ENCODE measurements at regions not wholly inside any gene's neighbourhood (a gene's known extent, or its start where the extent isn't known, plus 50 kb on each side); places are given as distances from the start of the nearest gene placed in this dataset.

- DNase-seq (ENCODE audit: low spot score): no peak
Observed at GRCh38 chr2:150047620-150048222, 439.7 kb downstream of the RND3 start.

DNA sequence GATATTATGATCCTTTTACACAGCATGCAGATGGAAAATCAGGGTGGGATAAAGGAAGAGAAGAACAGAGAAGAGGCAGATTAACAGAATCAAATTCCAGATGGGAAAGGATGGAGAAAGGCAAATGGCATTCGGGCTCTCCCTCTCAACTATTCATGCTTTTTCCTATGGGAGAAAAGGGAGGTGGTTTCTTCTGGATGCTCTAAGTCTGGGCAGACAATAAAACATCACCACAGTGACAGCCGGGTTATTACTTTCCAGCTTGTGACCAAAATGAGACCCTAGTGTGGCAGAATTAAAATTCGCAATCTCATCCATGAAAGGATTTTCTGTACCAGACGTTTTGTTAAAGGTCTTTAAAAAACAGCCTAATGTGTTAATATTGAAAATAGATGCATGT, 440.7 kb downstream of the RND3 start:
- no peak for DNase-seq (ENCODE audit: low spot score)

DNA sequence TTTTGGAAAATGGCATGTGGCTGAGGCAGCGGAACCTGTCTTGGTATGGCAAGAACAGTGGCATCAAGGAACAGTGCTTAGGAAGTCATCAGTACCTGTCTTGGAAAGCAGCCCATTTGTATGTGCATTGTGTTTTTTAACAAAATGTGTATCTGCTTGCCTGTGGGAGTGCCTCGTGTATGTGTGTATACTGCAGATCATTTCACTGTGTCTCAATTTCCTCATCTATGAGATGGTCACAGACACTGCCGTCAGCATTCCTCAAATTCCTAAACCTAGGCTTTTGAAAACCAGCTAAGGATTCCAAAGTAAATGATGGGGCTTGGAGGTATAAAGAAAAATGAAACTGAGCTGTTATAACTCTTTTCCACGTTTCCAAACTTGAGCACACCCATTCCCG, 441.3 kb downstream of the RND3 start:
- DNase-seq (ENCODE audit: low spot score): no peak

DNA sequence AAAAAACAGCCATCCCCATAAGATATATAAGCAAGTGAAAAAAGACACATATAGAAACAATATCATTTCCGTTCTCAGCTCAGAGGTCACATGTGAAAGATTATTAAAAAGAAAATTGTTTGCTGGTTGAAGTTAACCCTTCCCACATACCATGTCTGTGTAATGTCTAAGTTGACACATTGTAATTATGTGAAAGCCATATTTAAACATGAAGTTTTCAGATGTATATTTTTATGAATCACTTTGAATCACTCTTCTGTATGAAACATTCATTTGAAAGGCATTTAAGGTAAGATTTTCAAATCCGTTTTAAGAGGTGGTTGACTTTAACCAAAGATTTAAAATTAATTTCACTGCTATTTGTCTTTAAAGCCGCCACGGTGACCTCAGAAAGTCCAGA, 441.9 kb downstream of the RND3 start:
- no peak for DNase-seq (ENCODE audit: low spot score)

DNA sequence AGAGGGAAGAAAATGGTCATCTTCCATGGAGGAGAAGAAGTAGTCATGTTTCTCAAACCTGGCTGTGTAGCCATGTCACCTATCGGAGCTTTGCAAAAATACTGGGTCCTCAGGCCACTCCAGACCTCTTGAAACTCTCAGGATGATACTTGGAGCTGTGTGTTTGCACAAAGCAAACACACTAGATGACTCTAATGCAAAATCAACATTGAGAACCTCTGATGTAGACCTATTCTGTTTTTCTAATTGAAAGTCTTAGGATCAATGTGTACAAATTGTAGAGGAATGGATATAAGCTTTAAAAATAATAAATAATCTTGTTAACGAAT, 444.3 kb downstream of the RND3 start:
- peak; percentile 10 for DNase-seq (ENCODE audit: low spot score)

- no peak for DNase-seq (ENCODE audit: low spot score)
Observed at GRCh38 chr2:150042500-150043171, 444.8 kb downstream of the RND3 start.

DNA sequence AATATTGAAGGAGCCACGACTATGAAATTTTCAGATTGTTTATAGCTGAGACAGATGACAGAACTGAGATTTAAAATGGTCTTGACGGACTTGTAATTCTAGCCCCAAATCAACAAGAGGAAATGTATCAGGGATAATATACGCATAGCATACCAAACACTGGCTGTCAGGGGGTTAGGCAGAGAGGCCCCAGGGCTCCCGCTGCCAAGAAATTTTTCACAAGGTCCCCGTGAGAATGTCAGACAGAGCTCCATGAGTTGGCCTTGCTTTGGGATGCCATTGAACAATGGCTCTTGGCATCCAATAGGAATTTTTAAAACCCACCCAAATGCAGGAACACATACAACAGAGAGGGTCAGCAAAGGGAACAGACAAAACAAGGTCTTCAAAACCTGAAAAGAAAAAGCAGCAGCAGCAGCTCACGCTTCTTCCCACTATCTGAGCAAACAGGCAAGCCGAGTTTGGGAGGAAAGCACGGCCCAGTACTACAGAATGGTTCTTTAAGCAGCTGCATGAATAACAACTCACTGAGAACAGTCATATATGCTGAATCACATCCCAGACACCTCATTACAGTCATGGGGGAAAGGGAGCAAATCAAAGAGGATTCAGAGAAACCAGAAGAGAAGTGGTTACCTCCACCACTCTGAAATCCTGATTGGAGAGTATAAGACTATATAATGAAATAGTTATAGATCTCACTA, 445.6 kb downstream of the RND3 start:
- no peak for DNase-seq (ENCODE audit: low spot score)

GRCh38 chr2:150036622-150037021, 449.0 kb upstream of the MMADHC start:
- no peak for DNase-seq (ENCODE audit: low spot score)

GRCh38 chr2:150034665-150035064, 447.1 kb upstream of the MMADHC start:
- DNase-seq (ENCODE audit: low spot score): no peak

GRCh38 chr2:150030436-150031190, 443.0 kb upstream of the MMADHC start:
- no peak for DNase-seq (ENCODE audit: low spot score)

DNA sequence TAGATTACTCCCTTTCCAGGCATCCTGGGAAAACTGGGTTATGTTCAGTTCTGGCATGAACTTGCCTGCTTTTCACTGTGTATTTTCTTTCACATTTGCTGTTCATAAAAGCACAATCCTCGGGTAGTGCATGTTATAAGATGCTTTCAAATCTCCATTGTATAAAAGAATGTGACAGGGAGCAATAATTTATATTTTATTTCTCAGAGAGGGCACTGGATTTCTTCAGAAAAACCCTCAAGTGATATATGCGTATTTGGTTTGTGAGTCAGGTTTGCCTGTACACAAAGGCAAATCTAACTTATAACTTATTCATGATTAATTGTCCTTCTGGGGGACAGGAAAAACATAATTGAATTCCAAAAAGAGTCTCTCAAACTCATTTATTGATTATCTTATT, 440.7 kb upstream of the MMADHC start:
- DNase-seq (ENCODE audit: low spot score): no peak

GRCh38 chr2:150027164-150027563, 439.6 kb upstream of the MMADHC start:
- DNase-seq (ENCODE audit: low spot score): no peak

- DNase-seq (ENCODE audit: low spot score): no peak
Observed at GRCh38 chr2:150023663-150024062, 436.1 kb upstream of the MMADHC start.

DNA sequence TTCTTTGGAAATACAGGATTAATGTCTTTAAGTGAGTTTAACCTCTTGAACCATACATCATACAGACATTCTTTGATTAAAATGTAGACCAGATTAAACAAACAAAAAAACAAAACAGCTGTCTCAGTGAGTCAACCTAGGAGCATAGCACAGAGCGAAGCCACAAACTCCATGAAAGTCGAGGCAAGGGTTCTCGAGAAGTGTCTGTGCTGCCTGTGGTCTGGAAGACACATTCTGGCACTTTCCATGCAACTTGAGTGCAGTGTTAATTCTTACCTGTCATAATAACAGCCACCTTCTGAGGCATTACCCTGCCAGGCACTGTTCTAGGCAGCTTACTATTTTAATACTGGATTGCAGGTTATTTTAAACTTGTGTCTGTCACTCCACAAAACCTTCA, 435.5 kb upstream of the MMADHC start:
- no peak for DNase-seq (ENCODE audit: low spot score)

DNA sequence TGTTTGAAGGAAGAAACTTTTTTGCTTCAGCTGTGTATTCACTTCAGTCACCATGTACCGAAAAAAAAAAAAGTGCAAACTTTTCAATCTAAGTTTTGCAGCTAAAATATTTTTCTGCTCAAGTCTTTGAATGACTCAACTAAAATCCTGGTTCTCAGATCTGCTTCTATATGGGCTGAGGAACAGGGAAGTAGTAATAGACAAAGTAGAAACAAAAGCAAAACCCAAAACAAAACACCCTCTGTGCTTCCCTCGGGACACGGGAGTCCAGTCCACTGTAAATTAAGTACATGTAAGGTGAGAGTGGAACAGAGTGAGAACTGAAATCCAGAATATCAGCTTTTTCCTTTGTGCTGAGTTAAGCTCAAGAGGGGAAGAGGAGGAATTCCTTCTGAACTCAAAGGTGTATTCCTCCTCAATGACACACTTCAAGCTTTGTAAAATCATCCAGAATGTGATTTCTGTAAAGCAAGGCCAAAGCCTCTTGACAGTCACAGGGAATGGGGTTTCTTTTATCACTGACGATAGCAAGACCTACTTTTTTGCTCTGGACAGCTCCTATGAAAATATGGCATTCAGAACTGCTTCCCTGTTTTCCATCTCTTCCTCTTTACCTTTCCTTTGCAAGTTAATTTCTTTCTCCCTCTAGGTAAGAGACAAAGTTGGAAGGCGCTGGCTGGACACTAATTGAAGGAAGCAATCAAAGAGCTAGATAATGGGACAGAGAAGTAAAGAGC, 433.5 kb upstream of the MMADHC start:
- DNase-seq (ENCODE audit: low spot score): no peak

- no peak for DNase-seq (ENCODE audit: low spot score)
Observed at GRCh38 chr2:150020221-150020620, 432.6 kb upstream of the MMADHC start.

DNA sequence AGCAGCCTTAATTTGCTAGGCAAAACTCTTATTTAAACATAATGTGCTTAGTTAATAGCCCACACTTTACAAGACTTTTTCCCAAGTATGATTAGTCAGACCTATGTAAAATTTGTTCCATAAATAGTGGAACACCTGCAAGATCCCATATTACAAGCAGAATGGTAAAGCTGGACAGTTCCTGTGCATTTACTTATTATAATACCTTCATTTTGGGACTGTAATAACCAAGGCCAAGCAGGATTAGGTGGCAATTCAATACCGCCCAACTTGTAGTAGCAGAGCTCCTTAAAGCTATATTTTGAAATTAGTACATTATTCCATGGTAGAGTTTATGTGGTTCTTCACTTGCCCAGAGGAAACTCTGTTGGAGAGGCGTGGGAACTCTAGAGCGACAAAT, 431.5 kb upstream of the MMADHC start:
- DNase-seq (ENCODE audit: low spot score): no peak

DNA sequence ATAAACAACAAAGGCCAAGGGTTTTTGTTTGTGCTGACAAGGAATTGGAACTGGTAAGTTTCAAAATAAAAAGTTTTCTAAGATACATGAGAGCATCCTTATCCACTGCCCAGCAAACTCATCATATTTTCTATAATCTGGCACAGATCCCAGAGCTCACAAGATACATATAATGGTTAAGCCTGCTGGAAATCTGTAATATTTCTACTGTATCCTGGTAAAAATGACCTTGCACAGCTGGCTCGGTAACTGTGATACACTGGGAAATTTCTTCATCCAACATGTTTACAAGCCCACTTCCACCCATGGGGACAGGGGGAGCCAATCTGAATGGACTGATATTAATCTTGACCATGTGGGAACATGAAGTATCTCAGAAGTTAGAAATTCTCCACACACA, 425.4 kb upstream of the MMADHC start:
- no peak for DNase-seq (ENCODE audit: low spot score)

DNA sequence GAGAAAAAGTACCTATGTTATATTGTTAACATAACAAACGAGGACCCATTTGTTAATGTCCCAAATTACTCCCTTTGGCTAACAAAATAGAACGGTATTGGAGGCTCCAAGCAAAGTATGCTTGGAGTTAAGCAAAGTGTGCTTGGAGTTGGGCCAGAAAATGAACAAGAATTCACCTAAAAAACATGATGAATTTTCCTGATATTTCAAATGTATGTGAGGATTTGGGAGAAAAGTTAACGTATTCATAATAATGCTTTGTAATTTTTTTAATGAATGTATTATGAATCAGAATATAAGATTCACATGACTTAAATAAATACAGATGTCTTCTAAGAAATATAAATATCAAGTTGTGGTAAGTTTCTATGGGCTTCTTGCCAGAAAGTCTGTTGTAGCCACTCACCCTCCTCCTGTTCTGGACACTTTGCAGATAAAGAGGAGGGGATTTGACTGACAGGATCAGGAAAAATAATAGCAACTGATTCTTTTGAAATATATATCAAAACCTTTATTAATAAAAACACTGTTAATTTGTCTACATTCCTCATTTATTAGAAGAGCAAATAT, 423.7 kb upstream of the MMADHC start:
- no peak for DNase-seq (ENCODE audit: low spot score)

DNA sequence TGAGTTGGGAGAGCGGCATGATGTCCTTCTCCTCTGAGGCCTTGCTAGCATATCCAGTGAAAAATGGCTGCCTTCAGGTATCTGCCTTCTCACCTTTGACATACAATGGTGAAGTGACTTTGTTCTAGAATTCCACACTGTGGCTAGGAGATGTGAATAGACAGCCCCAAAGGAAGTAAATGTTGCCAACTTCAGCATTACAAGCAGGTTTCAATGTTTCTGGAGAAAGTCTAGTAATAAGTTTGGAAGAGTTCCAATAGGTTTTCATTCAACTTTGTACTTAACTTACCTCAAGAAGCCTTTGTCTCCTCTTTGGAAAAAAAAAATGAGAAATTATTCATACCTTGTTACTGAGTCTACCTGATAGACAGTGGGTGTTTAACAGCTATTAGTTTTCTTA, 421.3 kb upstream of the MMADHC start:
- no peak for DNase-seq (ENCODE audit: low spot score)

DNA sequence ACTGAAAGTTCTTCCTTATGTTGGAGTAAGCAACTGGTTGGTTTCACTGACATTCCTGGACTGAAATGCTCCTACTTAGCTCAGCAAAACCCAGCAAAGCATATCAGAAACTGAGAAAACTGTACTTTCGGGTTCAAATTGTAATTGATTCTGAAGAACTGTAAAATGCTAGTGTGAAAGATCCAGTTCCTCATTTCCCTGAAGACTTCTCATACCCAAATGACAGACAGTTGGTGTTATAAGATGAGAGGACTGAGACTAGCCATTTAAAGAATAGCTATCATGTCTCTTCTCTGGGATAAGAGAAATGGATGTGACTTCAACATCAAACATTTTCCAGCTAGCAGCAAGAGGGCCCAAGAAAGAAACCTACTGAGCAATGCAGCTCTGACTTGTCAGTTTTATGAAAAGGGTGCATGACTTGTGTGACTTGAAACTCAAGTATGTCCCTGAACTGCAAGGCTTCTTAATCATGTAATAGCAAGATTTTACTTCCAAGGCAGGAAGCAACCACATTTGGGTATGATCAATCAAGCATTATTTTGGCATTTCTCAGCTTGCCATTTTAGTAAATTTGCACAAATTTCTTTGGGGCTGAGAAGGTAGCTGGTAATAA, 420.3 kb upstream of the MMADHC start:
- DNase-seq (ENCODE audit: low spot score): no peak

GRCh38 chr2:150006591-150006990, 419.0 kb upstream of the MMADHC start:
- no peak for DNase-seq (ENCODE audit: low spot score)
